ENCODE measurements at regions not wholly inside any gene's neighbourhood (a gene's known extent, or its start where the extent isn't known, plus 50 kb on each side); places are given as distances from the start of the nearest gene placed in this dataset.

DNA sequence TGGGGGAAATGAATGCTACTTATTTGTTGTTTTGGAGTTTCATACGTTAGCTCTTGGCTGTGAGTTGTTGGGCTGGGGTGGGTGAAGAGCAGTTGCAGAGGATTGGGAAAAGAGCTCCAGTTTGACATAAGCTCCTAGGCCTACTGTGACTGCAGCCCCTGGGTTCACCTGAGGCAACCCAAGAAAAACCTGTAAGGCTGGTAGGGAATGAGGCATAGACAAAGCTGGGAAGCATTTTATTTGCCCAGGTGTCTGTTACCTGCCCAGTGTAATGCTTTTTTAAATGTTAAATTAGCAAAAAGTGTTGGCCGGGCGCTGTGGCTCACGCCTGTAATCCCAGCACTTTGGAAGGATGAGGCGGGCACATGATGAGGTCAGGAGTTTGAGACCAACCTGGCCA is 160.0 kb downstream of the FHIP1A start:
- TF ChIP-seq, protein P1, sequence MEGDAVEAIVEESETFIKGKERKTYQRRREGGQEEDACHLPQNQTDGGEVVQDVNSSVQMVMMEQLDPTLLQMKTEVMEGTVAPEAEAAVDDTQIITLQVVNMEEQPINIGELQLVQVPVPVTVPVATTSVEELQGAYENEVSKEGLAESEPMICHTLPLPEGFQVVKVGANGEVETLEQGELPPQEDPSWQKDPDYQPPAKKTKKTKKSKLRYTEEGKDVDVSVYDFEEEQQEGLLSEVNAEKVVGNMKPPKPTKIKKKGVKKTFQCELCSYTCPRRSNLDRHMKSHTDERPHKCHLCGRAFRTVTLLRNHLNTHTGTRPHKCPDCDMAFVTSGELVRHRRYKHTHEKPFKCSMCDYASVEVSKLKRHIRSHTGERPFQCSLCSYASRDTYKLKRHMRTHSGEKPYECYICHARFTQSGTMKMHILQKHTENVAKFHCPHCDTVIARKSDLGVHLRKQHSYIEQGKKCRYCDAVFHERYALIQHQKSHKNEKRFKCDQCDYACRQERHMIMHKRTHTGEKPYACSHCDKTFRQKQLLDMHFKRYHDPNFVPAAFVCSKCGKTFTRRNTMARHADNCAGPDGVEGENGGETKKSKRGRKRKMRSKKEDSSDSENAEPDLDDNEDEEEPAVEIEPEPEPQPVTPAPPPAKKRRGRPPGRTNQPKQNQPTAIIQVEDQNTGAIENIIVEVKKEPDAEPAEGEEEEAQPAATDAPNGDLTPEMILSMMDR (IDR thresholded peaks at IDR 0.05) = no peak
- no peak for TF ChIP-seq POLR2A (IDR thresholded peaks at IDR 0.05)

Measured in lower leg skin (tissue), 3 donors.